Activated T-cell treated with anti-CD3 and anti-CD28 coated beads, Interleukin-2, amount 50 U/mL, for 72 hours (primary cell): ENCODE measurements at regions not wholly inside any gene's neighbourhood (a gene's known extent, or its start where the extent isn't known, plus 50 kb on each side); places are given as distances from the start of the nearest gene placed in this dataset.

Experiments
- ATAC-seq, 2 donors: fragments of 150-1000 bp; cut with Tn5 transposase; replicated peaks in 1 of 2; 2 replicates each; pipeline ENCODE4 v1.10.0; 2021; ENCODE audit warnings: moderate library complexity in 2 of 2, mild to moderate bottlenecking in 1 of 2
- DNase-seq, 2 donors: peaks; one replicate each; pipeline ENCODE4 v3.0.0; 2021 to 2022; ENCODE audit warnings: mixed read lengths in 1 of 2
- H3K27ac Mint-ChIP-seq: one replicate; pipeline ENCODE4 v1.8.0; 2022; ENCODE audit warnings: mild to moderate bottlenecking, moderate library complexity, mixed read lengths
- H3K27me3 Mint-ChIP-seq: one replicate; pipeline ENCODE4 v1.8.0; 2022; ENCODE audit warnings: low read depth, mixed read lengths
- H3K36me3 Mint-ChIP-seq, 2 donors: one replicate each; pipeline ENCODE4 v1.8.0; 2022; ENCODE audit warnings: mixed read lengths in 2 of 2, mild to moderate bottlenecking in 1 of 2; ENCODE audit not compliant: insufficient read depth in 2 of 2
- H3K4me1 Mint-ChIP-seq: one replicate; pipeline ENCODE4 v1.8.0; 2022; ENCODE audit warnings: low read depth, mixed read lengths
- H3K4me3 Mint-ChIP-seq, 2 donors: one replicate each; pipeline ENCODE4 v1.8.0; 2022; ENCODE audit warnings: mild to moderate bottlenecking in 2 of 2, mixed read lengths in 2 of 2, moderate library complexity in 2 of 2
- H3K9me3 Mint-ChIP-seq, 2 donors: one replicate each; pipeline ENCODE4 v1.8.0; 2022; ENCODE audit warnings: mixed read lengths in 2 of 2

DNA sequence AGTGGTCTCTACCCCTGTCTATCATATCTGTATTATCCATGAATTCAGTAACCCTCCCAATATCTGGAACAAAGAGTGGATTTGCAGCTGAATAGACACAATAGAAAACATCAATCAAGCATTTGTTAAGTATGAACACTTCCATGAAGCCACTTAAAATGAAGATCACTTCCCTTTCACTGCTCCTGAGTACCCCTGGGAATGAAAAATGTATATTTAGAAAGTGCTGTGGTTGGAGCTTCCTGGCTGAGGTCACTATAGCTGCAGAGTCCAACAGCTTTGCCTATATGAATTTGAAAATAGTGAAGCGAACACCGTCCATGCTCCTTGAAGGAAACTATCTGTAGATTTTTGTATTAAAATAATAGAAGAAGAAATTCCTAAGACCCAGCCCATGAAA lies 227.0 kb downstream of the DTHD1 start:
- H3K27me3 Mint-ChIP-seq = peaks cover 9% of the 10 kb centered on the region
- peaks cover 0 to 5% of the 10 kb centered on the region in 2 donors for H3K9me3 Mint-ChIP-seq
- no peak for DNase-seq
- no peak overlapping the region for H3K27ac Mint-ChIP-seq
- H3K4me3 Mint-ChIP-seq = no peak overlapping the region
- H3K4me1 Mint-ChIP-seq = no peaks in the 10 kb centered on the region
- no peak for ATAC-seq
- H3K36me3 Mint-ChIP-seq = no peaks in the 10 kb centered on the region

DNA sequence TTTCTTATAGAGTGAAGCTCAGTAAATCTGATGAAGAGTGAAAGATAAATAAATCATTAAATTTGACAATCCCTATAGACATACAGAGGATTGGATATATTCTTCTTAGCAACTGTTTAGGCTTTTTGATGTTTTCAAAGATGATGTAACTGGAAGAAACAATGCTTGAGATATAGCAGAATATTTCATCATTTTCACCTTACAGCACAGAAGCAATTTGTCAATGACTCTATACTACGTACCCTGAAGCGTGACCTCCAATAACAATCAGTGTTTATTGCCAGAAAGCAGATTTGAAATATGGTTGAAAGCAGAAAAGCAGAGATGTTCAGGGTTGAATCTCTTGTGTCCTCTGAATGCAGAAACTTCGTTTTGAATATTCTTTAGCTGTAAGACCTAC lies 228.4 kb downstream of the DTHD1 start:
- Mint-ChIP-seq H3K36me3 (no peaks in the 10 kb centered on the region), H3K27ac (no peak overlapping the region), H3K4me3 (no peak overlapping the region), H3K9me3 (peaks cover 0 to 5% of the 10 kb centered on the region in 2 donors), H3K27me3 (peaks cover 9% of the 10 kb centered on the region), H3K4me1 (no peaks in the 10 kb centered on the region)
- ATAC-seq (no peak), DNase-seq (no peak)

DNA sequence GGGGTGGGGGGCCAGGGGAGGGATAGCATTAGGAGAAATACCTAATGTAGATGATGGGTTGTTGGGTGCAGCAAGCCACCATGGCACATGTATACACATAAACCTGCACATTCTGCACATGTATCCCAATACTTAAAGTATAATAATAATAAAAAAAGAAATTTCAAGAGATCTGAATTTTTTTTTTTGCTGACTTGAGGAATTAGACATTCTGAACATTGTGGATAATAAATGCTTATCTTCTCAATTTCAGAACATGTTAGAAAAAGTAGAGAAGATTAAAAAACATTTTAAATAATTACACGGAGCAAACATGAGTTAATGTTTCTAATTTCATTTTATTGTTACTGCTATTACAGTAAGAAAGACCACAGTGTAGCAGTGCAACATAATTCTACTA lies 230.4 kb downstream of the DTHD1 start:
- Mint-ChIP-seq H3K27me3 (no peaks in the 10 kb centered on the region), H3K4me3 (no peak overlapping the region)
- DNase-seq = no peak

DNA sequence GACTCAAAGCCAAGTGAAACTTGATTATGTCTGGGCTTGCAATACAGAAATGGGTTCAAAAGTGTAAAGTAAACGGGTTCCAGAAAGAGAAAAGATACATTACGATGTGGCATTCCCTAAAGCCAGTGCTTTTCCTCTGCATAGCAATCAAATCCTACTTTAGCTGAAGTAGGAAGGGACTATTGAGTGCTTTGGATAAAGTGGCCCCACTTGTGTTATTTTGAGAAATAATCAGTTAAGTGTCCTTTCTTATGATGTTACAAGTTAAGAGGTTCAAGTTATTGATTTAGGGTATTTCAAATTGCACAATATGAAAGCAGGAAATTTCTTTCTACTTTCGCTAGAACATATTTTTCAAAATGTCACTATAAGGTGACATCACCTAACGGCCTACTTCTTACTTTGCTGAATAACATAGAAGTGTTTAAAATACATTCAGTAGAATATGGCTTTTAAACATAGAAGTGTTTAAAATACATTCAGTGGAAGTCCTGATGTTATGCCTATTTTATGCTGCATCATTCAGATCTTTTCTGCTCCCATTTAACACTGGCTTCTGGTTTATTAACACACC lies 235.2 kb downstream of the DTHD1 start:
- Mint-ChIP-seq H3K4me3 (no peak overlapping the region), H3K27me3 (no peaks in the 10 kb centered on the region), H3K9me3 (peaks cover 0 to 3% of the 10 kb centered on the region in 2 donors), H3K27ac (no peak overlapping the region), H3K36me3 (no peaks in the 10 kb centered on the region), H3K4me1 (no peaks in the 10 kb centered on the region)
- DNase-seq (no peak), ATAC-seq (no peak)

More for the DNA sequence above, 230.4 kb downstream of the DTHD1 start:
- H3K9me3 Mint-ChIP-seq = peaks cover 0 to 5% of the 10 kb centered on the region in 2 donors
- H3K27ac Mint-ChIP-seq = no peak overlapping the region
- no peaks in the 10 kb centered on the region for H3K36me3 Mint-ChIP-seq
- no peak for ATAC-seq
- no peaks in the 10 kb centered on the region for H3K4me1 Mint-ChIP-seq

DNA sequence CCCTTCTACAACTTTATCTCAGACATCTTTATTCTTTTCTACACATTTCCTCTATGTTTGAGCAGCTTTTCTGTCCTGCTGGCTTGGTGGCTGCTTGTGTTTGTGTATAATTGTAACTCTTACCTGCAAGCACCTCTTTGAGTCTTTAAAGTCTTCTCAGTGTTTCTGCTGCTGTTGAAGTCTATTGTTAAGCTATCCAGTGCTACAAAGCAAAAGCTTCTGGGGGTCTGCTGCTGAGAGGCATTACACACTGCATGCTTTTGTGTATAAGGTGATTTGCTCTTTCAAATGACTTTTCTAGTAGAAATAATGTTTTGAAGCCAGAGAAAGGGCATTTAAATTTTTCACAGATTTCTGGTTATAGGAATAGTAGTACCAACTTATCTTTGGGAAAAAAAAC lies 241.8 kb downstream of the DTHD1 start:
- ATAC-seq (no peak), DNase-seq (no peak)
- H3K4me3 Mint-ChIP-seq = no peak overlapping the region
- peaks cover under 1 to 6% of the 10 kb centered on the region in 2 donors for H3K9me3 Mint-ChIP-seq
- H3K4me1 Mint-ChIP-seq = no peaks in the 10 kb centered on the region
- H3K36me3 Mint-ChIP-seq = no peaks in the 10 kb centered on the region
- H3K27me3 Mint-ChIP-seq = no peaks in the 10 kb centered on the region
- H3K27ac Mint-ChIP-seq = no peak overlapping the region

DNA sequence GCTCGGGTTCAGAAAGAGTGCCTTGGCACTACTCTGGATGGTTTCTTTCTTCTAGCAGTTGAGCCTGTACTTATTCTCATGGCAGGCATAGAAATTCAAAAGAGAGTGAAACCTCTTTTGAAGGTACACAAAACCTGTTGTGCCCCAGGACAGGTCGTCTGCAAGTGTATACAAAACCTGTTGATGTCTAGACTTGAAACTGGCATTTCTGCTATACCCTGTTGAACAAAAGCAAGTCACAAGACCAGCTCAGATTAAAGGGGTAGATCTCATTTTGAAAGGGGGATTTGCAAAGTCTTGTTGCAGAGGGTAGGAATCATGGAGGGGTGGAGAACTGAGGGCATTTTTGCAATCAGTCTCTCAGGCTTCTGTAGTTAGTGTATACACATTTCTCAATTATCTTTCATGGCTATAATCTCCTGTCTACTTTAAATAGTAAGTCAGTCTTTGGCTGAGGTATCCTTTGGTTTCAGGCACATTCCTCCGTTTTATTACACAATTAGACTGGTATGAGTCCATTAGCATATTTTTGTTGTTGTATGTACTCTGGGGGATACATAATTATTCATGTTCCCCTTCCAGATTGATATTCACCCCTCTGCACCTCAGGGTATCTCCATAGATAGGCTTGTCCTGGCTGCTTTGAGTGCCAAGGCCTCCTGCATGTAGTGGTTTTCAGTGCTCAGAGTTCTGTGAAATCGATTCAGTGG lies 251.4 kb downstream of the DTHD1 start:
- DNase-seq = no peak
- Mint-ChIP-seq H3K36me3 (peaks cover 3 to 8% of the 10 kb centered on the region in 2 donors), H3K27ac (no peak overlapping the region), H3K27me3 (no peaks in the 10 kb centered on the region), H3K9me3 (peaks cover 6 to 16% of the 10 kb centered on the region in 2 donors), H3K4me3 (no peak overlapping the region), H3K4me1 (no peaks in the 10 kb centered on the region)
- ATAC-seq = no peak

DNA sequence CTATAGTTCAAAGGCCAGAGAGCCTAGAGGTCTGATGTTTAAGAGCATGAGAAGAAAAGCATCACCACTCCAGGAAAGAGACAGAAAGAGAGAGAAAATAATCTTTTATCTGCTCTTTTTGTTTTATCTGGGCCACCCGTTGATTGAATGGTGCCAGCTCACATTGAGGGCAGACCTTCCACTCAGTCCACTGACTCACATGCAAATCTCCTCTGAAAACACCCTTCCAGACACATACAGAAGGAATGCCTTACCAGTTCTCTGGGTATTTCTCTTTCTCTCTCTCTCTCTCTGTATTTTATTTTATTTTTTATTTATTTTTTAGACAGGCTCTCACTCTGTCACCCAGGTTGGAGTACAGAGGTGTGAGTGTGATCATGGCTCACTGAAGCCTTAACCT lies 252.5 kb downstream of the DTHD1 start:
- Mint-ChIP-seq H3K27ac (no peak overlapping the region), H3K9me3 (peaks cover 3 to 8% of the 10 kb centered on the region in 2 donors), H3K36me3 (peaks cover 0 to 3% of the 10 kb centered on the region in 2 donors), H3K4me3 (no peak overlapping the region), H3K27me3 (peaks cover 8% of the 10 kb centered on the region), H3K4me1 (no peaks in the 10 kb centered on the region)
- ATAC-seq (no peak), DNase-seq (no peak)

DNA sequence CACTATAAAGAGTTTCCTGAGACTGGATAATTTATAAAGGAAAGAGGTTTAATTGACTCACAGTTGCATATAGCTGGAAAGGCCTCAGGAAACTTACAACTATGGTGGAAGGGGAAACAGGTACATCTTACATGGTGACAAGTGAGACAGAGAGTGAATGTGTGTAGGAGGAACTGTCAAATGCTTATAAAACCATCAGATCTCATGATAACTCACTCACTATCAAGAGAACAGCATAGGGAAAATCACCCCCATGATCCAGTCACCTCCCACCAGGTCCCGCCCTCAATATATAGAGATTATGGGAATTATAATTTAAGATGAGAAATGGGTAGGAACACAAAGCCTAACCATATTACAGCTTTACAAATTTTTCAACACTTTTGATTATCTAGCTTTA lies 266.0 kb downstream of the DTHD1 start:
- Mint-ChIP-seq H3K27ac (no peak overlapping the region), H3K36me3 (no peaks in the 10 kb centered on the region), H3K4me3 (no peak overlapping the region), H3K27me3 (peaks cover 12% of the 10 kb centered on the region), H3K4me1 (peaks cover 25% of the 10 kb centered on the region), H3K9me3 (no peaks in the 10 kb centered on the region)
- ATAC-seq = no peak
- no peak for DNase-seq

DNA sequence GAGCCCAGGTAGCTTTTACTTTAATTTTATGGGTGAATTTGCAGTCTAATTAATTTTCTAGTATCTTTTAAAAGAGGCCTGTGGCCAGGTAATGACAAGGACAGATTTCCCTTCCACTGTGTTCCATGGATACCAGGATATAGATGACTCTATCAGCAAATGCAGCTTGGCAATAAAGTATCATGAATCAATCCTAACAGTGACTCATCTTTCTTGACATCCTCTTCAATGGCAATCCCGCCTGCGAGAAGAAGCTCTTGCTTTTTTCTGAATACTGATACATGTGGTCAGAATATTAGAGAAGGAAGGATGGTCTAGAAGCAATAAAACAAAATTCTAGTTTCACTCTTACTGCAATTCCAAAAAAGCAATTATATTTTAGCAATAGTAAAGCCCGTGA lies 267.8 kb downstream of the DTHD1 start:
- H3K27ac Mint-ChIP-seq = no peak overlapping the region
- H3K36me3 Mint-ChIP-seq = no peaks in the 10 kb centered on the region
- DNase-seq = no peak
- peaks cover 25% of the 10 kb centered on the region for H3K4me1 Mint-ChIP-seq
- H3K4me3 Mint-ChIP-seq = no peak overlapping the region
- H3K9me3 Mint-ChIP-seq = no peaks in the 10 kb centered on the region
- H3K27me3 Mint-ChIP-seq = peaks cover 14% of the 10 kb centered on the region
- ATAC-seq = no peak

DNA sequence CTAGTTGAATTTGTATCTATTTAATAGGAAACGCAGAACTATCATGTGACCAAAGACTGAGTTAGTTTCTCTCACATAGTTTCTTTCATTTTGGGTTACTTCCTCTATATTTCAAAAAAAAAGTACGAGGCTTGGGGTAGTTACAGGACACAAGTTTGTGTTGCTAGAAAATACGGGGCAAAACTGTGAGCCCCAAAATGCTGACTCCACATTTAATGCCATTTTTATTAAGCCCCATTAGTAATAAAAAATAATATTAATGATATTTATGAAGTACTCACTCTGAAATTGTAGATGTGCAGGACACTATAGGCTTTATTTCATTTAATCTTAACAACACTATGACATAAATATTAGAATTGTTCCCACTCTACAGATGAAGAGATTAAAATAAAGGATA lies 268.6 kb downstream of the DTHD1 start:
- H3K4me1 Mint-ChIP-seq = peaks cover 25% of the 10 kb centered on the region
- DNase-seq (no peak), ATAC-seq (no peak)
- H3K36me3 Mint-ChIP-seq = no peaks in the 10 kb centered on the region
- no peaks in the 10 kb centered on the region for H3K9me3 Mint-ChIP-seq
- H3K27me3 Mint-ChIP-seq = peaks cover 14% of the 10 kb centered on the region
- no peak overlapping the region for H3K27ac Mint-ChIP-seq
- H3K4me3 Mint-ChIP-seq = no peak overlapping the region

DNA sequence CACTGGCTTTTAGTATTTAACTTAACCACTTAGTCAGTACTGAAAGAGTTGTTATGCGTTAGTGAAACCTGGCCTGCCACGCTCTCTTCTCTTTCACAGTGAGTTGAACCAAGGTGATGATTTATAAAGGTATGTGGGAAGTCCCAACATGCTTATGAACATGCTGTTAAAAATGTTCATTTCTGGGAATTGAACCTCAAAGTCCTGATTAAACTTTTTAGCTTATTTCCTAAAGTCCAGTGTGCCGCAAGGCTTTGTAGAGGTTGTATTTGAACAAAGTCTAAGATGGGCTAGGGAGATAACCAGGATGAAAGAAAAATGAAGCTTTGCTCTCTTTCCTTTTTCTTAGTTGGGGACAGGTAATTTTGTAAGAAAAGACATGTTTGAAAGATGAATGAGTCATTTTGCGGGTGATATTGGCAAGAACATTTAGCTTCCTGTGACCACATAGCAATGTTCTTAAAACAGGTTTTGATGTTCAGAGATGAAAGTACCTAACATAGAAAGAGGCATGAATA lies 270.3 kb downstream of the DTHD1 start:
- Mint-ChIP-seq H3K4me1 (peaks cover 25% of the 10 kb centered on the region), H3K4me3 (peak overlapping the region; percentile 35 to 41), H3K36me3 (no peaks in the 10 kb centered on the region), H3K27me3 (peaks cover 8% of the 10 kb centered on the region), H3K27ac (peak overlapping the region; percentile 64), H3K9me3 (no peaks in the 10 kb centered on the region)
- ATAC-seq = peak; percentile 96 to 98
- peak; percentile 43 to 53 for DNase-seq

DNA sequence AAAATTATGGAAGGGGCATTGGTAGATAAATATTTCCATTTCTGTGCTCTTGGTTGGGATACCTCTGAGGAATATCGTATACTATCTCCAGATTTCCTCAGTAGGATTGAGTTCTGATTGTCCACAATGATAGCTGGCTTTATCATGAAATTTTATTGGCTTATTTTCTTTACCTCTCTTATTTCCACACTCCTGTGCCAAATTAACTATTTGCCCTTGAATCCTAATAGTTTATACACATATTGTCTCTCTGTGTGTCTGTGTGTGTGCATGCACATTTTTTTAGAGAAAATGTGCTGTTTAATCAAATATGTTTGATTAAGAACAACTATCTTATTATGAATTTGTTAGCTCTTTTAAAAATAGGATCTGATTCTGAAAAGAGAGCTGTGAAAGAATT lies 271.6 kb downstream of the DTHD1 start:
- Mint-ChIP-seq H3K27me3 (peaks cover 7% of the 10 kb centered on the region), H3K27ac (no peak overlapping the region), H3K4me1 (peaks cover 25% of the 10 kb centered on the region), H3K4me3 (no peak overlapping the region), H3K9me3 (no peaks in the 10 kb centered on the region), H3K36me3 (no peaks in the 10 kb centered on the region)
- DNase-seq = no peak
- no peak for ATAC-seq

DNA sequence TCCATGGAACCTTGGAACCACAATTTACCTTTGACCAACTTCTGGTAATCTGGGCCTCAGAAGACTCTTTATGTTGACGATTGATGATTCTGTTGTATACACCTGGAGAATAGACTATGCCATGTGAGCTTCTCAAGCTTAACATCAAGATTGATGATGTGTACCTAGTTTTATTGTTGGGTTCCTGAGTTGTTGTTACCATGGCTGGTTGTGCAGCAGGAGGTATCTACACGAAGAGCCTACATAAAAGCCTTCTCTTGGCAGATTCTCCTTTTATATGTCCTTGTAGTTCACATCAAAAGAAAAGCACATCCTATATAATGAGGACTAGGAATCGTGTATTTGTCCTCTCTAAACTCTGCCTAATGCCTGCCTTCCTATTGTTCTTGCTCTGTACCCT lies 272.0 kb downstream of the DTHD1 start:
- ATAC-seq = no peak
- Mint-ChIP-seq H3K27ac (no peak overlapping the region), H3K36me3 (no peaks in the 10 kb centered on the region), H3K4me1 (peaks cover 25% of the 10 kb centered on the region), H3K9me3 (no peaks in the 10 kb centered on the region), H3K4me3 (no peak overlapping the region), H3K27me3 (peaks cover 7% of the 10 kb centered on the region)
- DNase-seq = no peak

DNA sequence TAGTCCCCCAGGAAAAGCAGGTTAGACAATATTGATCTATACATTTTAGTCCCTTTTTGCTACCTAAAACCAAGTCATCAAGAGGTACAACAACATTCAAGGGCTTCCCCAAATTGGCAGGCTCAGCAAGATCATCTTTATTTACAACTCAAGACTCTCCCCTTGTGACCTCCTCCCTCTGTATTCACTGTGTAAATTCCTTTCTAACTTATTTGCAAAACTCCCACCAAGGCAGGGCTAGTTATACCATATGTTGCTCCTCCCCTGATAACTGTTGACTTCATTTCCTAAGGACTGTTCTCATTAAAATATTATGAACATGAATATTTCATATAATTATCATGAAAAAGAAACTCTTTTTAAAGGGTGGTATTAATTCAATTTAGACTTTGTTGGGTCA lies 275.6 kb downstream of the DTHD1 start:
- DNase-seq = no peak
- no peak overlapping the region for H3K27ac Mint-ChIP-seq
- no peak overlapping the region for H3K4me3 Mint-ChIP-seq
- H3K9me3 Mint-ChIP-seq = peaks cover 0 to 1% of the 10 kb centered on the region in 2 donors
- no peaks in the 10 kb centered on the region for H3K36me3 Mint-ChIP-seq
- H3K4me1 Mint-ChIP-seq = peaks cover 4% of the 10 kb centered on the region
- no peak for ATAC-seq
- H3K27me3 Mint-ChIP-seq = peaks cover 7% of the 10 kb centered on the region
